GM20431 (cell line): ENCODE measurements at regions not wholly inside any gene's neighbourhood (a gene's known extent, or its start where the extent isn't known, plus 50 kb on each side); places are given as distances from the start of the nearest gene placed in this dataset.

Experiments used
- in situ Hi-C: fragments of 300-500 bp; cut with MseI, MboI; formaldehyde crosslinking; loops from one replicate; pipeline ENCODE4 v1.15.0; 2020; ENCODE audit warnings: low sequenced_read_pairs; ENCODE audit not compliant: unreplicated experiment

GRCh38 chr3:43863966-43864933, 173.5 kb downstream of the ABHD5 start:
- in situ Hi-C loops: loop anchor here (25.0 kb wide), 1 partner anchor 323 kb away; no protein-coding TSS in a partner anchor

GRCh38 chr3:43865351-43865750, 174.6 kb downstream of the ABHD5 start:
- in situ Hi-C loops: loop anchor here (25.0 kb wide), 1 partner anchor 322 kb away; no protein-coding TSS in a partner anchor

- in situ Hi-C loops: loop anchor here (25.0 kb wide), 1 partner anchor 321 kb away; no protein-coding TSS in a partner anchor
Observed at GRCh38 chr3:43865887-43866528, 175.3 kb downstream of the ABHD5 start.

GRCh38 chr3:43866529-43867353, 176.0 kb downstream of the ABHD5 start:
- in situ Hi-C loops: loop anchor here (25.0 kb wide), 1 partner anchor 321 kb away; no protein-coding TSS in a partner anchor

GRCh38 chr3:43867436-43868072, 176.8 kb downstream of the ABHD5 start:
- in situ Hi-C loops: loop anchor here (25.0 kb wide), 1 partner anchor 320 kb away; no protein-coding TSS in a partner anchor

- in situ Hi-C loops: loop anchor here (25.0 kb wide), 1 partner anchor 318 kb away; no protein-coding TSS in a partner anchor
Observed at GRCh38 chr3:43869491-43869890, 178.8 kb downstream of the ABHD5 start.

GRCh38 chr3:43870120-43870519, 179.4 kb downstream of the ABHD5 start:
- in situ Hi-C loops: loop anchor here (25.0 kb wide), 1 partner anchor 317 kb away; no protein-coding TSS in a partner anchor

- in situ Hi-C loops: loop anchor here (25.0 kb wide), 1 partner anchor 316 kb away; no protein-coding TSS in a partner anchor
Observed at GRCh38 chr3:43870844-43871626, 180.3 kb downstream of the ABHD5 start.

- in situ Hi-C loops: loop anchor here (25.0 kb wide), 1 partner anchor 316 kb away; no protein-coding TSS in a partner anchor
Observed at GRCh38 chr3:43871627-43872245, 181.0 kb downstream of the ABHD5 start.

- in situ Hi-C loops: loop anchor here (25.0 kb wide), 1 partner anchor 315 kb away; no protein-coding TSS in a partner anchor
Observed at GRCh38 chr3:43872301-43872700, 181.6 kb downstream of the ABHD5 start.

GRCh38 chr3:43872901-43873300, 182.2 kb downstream of the ABHD5 start:
- in situ Hi-C loops: loop anchor here (25.0 kb wide), 1 partner anchor 314 kb away; no protein-coding TSS in a partner anchor

GRCh38 chr3:43873723-43874122, 183.0 kb downstream of the ABHD5 start:
- in situ Hi-C loops: loop anchor here (25.0 kb wide), 1 partner anchor 314 kb away; no protein-coding TSS in a partner anchor

GRCh38 chr3:43874290-43874689, 183.6 kb downstream of the ABHD5 start:
- in situ Hi-C loops: loop anchor here (25.0 kb wide), 1 partner anchor 313 kb away; no protein-coding TSS in a partner anchor

- in situ Hi-C loops: loop anchor here (25.0 kb wide), 1 partner anchor 313 kb away; no protein-coding TSS in a partner anchor
Observed at GRCh38 chr3:43874731-43875130, 184.0 kb downstream of the ABHD5 start.

GRCh38 chr3:43876648-43877047, 185.9 kb downstream of the ABHD5 start:
- in situ Hi-C loops: no loop called here

GRCh38 chr3:43879166-43879565, 188.4 kb downstream of the ABHD5 start:
- in situ Hi-C loops: no loop called here

GRCh38 chr3:43882976-43883680, 192.4 kb downstream of the ABHD5 start:
- in situ Hi-C loops: no loop called here
